ENCODE measurements at regions not wholly inside any gene's neighbourhood (a gene's known extent, or its start where the extent isn't known, plus 50 kb on each side); places are given as distances from the start of the nearest gene placed in this dataset.

- no peak for TF ChIP-seq SAP30 (IDR thresholded peaks at IDR 0.05; ENCODE audit: borderline replicate concordance, insufficient read depth, low read depth, low read length, poor library complexity, severe bottlenecking)
- TF ChIP-seq ZNF324 (CRISPR knock-in tag; IDR thresholded peaks at IDR 0.05): no peak
- no peak for TF ChIP-seq MECOM (CRISPR knock-in tag; IDR thresholded peaks at IDR 0.05)
- TF ChIP-seq ARID3B (CRISPR knock-in tag; IDR thresholded peaks at IDR 0.05; ENCODE audit: borderline replicate concordance): no peak
- TF ChIP-seq DDX20 (tag; IDR thresholded peaks at IDR 0.05; ENCODE audit: low read depth): no peak
- TF ChIP-seq JUN (IDR thresholded peaks at IDR 0.05; ENCODE audit: borderline replicate concordance, low read depth, low read length): no peak
- no peak for TF ChIP-seq JUN (CRISPR knock-in tag; IDR thresholded peaks at IDR 0.05; ENCODE audit: borderline replicate concordance)
Measured at GRCh38 chr2:13495051-13495450, 778.3 kb downstream of the TRIB2 start (continued).

DNA sequence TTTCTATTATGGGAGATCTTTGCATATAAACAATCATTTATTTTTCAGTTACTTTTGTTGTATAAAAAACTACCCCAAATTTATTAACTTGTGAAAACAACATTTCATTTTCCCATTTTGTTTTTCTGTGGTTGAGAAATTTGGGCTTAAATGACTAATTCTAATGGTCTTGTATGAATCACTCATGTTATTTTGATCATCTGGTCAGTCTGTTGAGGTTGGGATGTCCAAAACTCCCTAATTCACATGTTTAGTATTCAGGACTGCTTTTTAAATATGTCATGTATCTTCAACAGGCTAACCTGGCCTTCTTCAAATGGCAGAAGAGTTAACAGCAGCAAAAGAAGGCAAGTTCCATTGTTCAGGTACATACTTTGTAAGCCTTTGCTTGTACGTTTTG is 788.1 kb downstream of the TRIB2 start:
- WGBS (ENCODE audit: insufficient coverage, low coverage, missing lambda C conversion rate): 0% methylated on average over 1 of the region's 1 CpG
- no peak overlapping the region for H3K9ac ChIP-seq (ENCODE audit: insufficient read depth in 1 of 2, low read depth in 2 of 2, low read length in 2 of 2)
- H2AFZ ChIP-seq (ENCODE audit: low read depth, low read length): no peak overlapping the region
- ChIA-PET CTCF (ENCODE audit: low intra/inter-chr PET ratio) (no interaction called here), POLR2A (no interaction called here)
- no peaks in the 10 kb centered on the region for H3K9me1 ChIP-seq (ENCODE audit: control insufficient read depth, insufficient read depth, low read length)
- FAIRE-seq: no peak
- no peak for TF ChIP-seq TRIM24 (IDR thresholded peaks at IDR 0.05)
- TF ChIP-seq ZNF124 (CRISPR knock-in tag; IDR thresholded peaks at IDR 0.05): no peak
- in situ Hi-C loops (cut with MboI): no loop called here
- H3K4me3 ChIP-seq: no peak overlapping the region
- H3K36me3 ChIP-seq (ENCODE audit: control insufficient read depth, insufficient read depth, low read length): no peaks in the 10 kb centered on the region
- no peaks in the 10 kb centered on the region for H3K4me1 ChIP-seq (replicated peaks in 1 of 2; ENCODE audit: control insufficient read depth in 2 of 2, insufficient read depth in 2 of 2, low read length in 2 of 2)
- BruUV-seq (replicated peaks): no TSS peak
- H3K4me2 ChIP-seq (ENCODE audit: insufficient read depth, low read length): no peak overlapping the region
- no peaks in the 10 kb centered on the region for H3K27me3 ChIP-seq (ENCODE audit: control insufficient read depth in 2 of 2, insufficient read depth in 2 of 2, low read length in 2 of 2)
- intact Hi-C loops (cut with micrococcal nuclease): no loop called here
- H3K9me3 ChIP-seq (replicated peaks; ENCODE audit: control insufficient read depth, insufficient read depth, low read depth, low read length): no peaks in the 10 kb centered on the region; the same call in 1 of the 2 replicates
- H3K27ac ChIP-seq (ENCODE audit: extremely low read depth, low read depth, low read length): no peak overlapping the region
- no peaks in the 10 kb centered on the region for H3K79me2 ChIP-seq (ENCODE audit: control insufficient read depth, insufficient read depth, low read length)
- ATAC-seq: no peak
- no peak for DNase-seq (ENCODE audit: extremely low read depth in 1 of 4, low spot score in 3 of 4)
- no peaks in the 10 kb centered on the region for H4K20me1 ChIP-seq (replicated peaks; ENCODE audit: control insufficient read depth, insufficient read depth, low read length)
